SKM-1 treated with dmso at 0.1 percent for 144 hours (cell line): ENCODE measurements at regions not wholly inside any gene's neighbourhood (a gene's known extent, or its start where the extent isn't known, plus 50 kb on each side); places are given as distances from the start of the nearest gene placed in this dataset.
"Not testable (repeated sequence)": the region's sequence is repeated elsewhere in the genome, so short reads cannot be mapped to it uniquely, and the experiment has no call there.

Source experiments
- DNase-seq: peaks from one replicate; lab custom pipeline; 2025; ENCODE audit not compliant: unreplicated experiment; lab: John Stamatoyannopoulos, UW

DNA sequence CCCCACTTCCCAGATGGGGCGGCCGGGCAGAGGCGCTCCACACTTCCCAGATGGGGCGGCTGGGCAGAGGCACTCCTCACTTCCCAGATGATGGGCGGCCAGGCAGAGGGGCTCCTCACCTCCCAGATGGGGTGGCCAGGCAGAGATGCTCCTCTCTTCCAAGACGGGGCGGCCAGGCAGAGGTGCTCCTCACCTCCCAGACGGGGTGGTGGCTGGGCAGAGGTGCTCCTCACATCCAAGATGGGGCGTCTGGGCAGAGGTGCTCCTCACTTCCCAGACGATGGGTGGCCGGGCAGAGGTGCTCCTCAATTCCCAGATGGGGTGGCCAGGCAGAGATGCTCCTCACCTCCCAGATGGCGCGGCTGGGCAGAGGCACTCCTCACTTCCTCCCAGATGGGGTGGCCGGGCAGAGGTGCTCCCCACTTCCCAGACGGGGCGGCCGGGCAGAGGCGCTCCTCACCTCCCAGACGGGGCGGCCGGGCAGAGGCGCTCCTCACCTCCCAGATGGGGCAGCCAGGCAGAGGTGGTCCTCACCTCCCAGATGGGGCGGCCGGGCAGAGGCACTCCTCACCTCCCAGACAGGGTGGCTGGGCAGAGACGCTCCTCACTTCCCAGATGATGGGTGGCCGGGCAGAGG lies 275.2 kb downstream of the LIPI start:
- DNase-seq: not testable (repeated sequence)

- DNase-seq: not testable (repeated sequence)
Measured at GRCh38 chr21:13934887-13935342, 275.8 kb downstream of the LIPI start.

DNA sequence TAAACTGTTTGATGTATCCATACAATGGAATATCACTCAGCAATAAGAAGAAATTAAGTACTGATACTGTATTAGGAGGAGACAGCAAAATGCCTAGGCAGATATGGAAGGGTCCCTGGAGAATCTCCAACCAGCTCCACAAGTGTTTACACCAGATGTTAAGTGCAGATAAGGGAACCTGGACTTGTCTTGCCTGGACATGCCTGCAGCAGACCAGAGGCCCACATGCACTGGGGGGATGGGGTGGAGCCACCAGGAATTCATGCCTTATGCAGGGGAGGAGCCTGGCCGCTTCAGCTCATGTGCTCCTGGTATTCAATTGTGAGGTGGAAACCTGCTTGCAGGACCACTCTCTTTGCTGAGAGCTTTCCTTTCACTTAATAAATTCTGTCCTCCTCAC lies 287.6 kb downstream of the LIPI start:
- not testable (repeated sequence) for DNase-seq

DNA sequence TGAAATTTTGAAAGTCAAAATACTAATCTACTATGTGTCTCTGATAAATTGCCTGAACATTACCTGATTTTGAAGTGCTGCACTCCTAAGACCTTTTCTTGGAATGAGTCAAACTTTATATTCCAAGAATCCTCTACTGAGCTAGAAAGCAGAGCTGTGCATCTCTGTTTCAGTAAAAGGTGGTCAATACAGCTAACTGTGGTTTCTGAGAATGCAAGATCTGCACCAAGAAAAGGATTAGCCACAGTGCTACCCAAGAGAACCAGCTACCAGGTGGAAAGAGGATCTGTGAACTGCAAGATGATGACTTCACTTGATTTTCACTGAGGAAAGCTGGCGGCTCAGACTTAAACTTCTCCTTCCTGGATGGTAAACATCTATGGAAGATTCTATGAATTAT lies 289.3 kb downstream of the LIPI start:
- not testable (repeated sequence) for DNase-seq

GRCh38 chr21:13907385-13907784 lies 297.8 kb downstream of the POTED start:
- DNase-seq: not testable (repeated sequence)

GRCh38 chr21:13896596-13897247 lies 287.1 kb downstream of the POTED start:
- not testable (repeated sequence) for DNase-seq

- DNase-seq: not testable (repeated sequence)
Measured at GRCh38 chr21:13893617-13894016, 284.0 kb downstream of the POTED start.

GRCh38 chr21:13893025-13893424 lies 283.4 kb downstream of the POTED start:
- not testable (repeated sequence) for DNase-seq

- not testable (repeated sequence) for DNase-seq
Measured at GRCh38 chr21:13892146-13892751, 282.7 kb downstream of the POTED start.

DNA sequence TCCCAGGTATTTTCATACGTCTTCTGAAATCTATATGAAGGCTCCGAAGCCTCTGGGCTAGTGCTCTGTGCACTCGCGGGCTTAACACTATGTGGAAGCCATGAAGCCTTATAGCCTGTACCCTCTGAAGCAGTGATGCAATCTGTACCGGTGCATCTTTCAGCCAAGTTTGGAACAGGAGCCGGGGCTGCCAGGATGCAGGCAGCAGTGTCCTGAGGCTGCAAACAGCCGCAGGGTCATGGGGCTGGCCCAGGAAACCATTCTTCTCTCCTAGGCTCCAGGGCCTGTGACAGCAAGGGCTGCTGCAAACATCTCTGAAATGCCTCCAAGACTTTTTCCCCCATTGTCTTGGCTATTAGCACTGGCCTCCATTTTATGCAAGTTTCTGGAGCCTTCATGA lies 279.6 kb downstream of the POTED start:
- not testable (repeated sequence) for DNase-seq

GRCh38 chr21:13883641-13884395 lies 274.2 kb downstream of the POTED start:
- not testable (repeated sequence) for DNase-seq

DNA sequence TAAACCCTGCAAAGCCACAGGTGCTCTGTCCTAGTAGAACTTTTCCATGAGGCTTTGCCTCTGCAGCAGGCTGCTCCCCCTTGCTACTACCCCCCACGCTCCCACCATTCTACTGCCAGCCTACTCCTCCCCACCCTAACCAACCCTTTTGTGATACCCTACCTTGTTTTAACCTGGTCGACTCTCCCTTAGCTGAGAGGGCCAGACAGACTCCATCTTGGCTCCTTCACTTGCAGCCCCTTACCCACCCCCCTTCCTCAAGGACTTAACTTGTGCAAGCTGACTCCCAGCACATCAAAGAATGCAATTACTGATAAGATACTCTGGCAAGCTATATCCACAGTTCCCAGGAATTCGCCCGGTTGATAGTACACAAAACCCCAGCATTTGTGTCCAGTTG lies 267.9 kb downstream of the POTED start:
- DNase-seq: not testable (repeated sequence)

DNA sequence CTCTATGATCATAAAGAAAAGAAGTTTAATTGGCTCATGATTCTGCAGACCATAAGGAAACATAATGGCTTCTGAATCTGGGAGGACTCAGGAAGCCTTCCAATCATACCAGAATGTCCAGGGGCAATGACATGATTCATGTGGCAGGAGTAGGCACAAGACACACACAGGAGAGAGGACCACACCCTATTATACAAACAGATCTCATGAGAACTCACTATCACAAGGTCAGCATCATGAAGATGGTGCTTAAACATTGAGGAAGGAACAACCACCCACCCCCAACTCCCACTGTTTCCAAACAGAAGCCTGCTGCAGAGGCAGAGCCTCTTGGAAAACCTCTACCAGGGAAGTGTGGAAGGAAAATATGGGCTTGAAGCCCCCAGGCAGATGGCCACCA lies 267.4 kb downstream of the POTED start:
- DNase-seq: not testable (repeated sequence)

GRCh38 chr21:13874001-13874400 lies 264.4 kb downstream of the POTED start:
- DNase-seq: not testable (repeated sequence)

GRCh38 chr21:13854638-13855037 lies 245.1 kb downstream of the POTED start:
- DNase-seq: no peak

DNA sequence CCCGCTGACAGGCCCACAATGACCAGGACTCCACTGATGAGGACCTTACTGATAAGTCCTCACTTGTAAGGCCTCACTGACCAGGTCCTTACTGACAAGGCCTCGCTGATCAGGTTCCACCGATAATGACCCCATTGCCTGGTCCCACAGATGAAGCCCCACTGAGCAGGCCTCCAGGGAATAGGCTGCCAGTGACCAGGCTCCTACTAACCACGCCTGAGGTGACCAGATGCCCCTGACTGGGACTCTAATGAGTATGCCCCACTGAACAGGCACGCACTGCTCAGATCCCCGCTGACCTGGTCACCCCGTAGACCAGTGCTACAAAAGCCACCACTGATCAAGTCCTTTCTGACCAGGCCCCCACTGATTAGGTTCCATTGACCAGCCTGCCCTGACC lies 241.2 kb downstream of the POTED start:
- not testable (repeated sequence) for DNase-seq

DNA sequence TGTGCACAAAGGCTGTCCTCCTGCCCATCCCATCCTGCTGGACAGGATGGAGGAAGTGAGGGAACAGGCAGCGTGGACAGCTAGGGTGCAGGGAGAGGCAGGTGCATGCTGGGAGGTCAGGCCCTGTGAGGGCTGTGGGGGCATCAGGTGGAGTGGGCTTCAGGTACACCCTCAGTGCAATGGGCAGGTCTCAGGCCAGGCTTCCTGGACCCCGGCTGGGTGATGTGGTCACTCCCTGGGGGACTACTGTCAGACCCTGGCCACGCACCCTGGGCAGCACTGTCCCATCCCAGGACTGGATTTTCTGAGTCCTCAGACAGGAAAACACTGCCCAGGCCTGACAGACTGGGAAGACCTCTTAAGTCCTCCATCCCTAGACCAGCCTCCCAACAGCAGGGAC lies 239.9 kb downstream of the POTED start:
- not testable (repeated sequence) for DNase-seq

- DNase-seq: not testable (repeated sequence)
Measured at GRCh38 chr21:13846718-13847117, 237.1 kb downstream of the POTED start.

- DNase-seq: not testable (repeated sequence)
Measured at GRCh38 chr21:13844574-13844973, 235.0 kb downstream of the POTED start.

GRCh38 chr21:13843081-13843480 lies 233.5 kb downstream of the POTED start:
- DNase-seq: not testable (repeated sequence)

DNA sequence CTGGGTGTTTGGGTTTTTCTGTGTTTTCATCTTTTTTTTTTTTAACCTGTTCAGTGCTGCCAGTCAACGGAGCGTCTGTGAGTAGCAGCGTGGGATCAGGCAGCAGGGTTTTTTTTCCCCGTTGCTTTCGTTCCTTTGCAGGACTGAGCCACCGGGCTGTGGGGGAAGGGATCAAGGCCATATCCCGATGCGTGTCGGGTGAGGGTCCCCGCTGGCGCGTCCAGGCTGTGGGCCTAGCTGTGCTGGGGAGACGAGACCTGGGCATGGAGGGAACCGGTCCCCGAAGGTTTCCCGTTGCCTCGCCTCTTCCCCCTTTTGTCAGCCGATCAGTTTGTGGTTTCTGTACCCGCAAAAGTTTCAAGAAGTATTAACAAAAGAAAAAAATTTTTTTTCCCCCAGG lies 218.1 kb downstream of the POTED start:
- not testable (repeated sequence) for DNase-seq
